HG03064 (cell line): ENCODE measurements at regions not wholly inside any gene's neighbourhood (a gene's known extent, or its start where the extent isn't known, plus 50 kb on each side); places are given as distances from the start of the nearest gene placed in this dataset.
"Not testable (repeated sequence)": the region's sequence is repeated elsewhere in the genome, so short reads cannot be mapped to it uniquely, and the experiment has no call there.

ENCODE experiments used
- ATAC-seq: cut with Tn5 transposase; IDR thresholded peaks from one replicate; pipeline ENCODE4 v1.9.1; 2021; ENCODE audit warnings: low read depth; ENCODE audit not compliant: unreplicated experiment

DNA sequence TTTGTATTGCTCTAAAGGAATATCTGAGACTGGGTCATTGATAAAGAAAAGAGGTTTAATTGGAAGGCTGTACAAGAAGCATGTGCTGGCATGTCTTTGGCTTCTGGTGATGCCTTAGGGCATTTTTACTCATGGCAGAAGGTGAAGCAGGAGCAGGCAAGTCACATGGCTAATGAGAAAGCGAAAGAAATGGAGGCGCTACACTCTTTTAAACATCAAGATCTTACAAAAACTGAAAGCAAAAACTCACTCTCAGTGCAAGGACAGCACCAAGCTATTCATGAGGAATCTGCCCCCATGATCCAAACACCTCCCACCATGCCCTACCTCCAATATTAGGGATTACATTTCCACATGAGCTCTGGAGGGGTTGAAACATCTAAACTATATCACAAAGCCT is 1458.8 kb upstream of the ACO1 start:
- no peak for ATAC-seq

DNA sequence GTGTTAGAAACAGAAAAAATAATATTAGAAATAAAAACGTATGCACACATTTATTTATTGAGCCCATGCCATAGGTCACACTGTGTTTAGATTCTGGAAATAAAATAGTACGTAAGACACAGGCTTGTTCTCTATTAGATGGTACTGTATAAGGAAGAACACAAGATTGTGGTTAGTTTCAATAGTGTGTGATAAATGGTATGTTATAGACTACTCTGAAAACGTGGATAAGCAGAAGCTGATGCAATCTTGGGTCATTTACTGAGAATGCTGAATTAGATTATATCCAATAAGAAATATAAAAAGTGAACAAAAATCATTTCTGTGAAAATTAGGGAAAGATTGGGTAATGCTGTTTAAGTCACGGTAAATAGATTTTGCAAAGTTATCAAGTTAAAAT is 1456.4 kb upstream of the ACO1 start:
- ATAC-seq, result no peak

DNA sequence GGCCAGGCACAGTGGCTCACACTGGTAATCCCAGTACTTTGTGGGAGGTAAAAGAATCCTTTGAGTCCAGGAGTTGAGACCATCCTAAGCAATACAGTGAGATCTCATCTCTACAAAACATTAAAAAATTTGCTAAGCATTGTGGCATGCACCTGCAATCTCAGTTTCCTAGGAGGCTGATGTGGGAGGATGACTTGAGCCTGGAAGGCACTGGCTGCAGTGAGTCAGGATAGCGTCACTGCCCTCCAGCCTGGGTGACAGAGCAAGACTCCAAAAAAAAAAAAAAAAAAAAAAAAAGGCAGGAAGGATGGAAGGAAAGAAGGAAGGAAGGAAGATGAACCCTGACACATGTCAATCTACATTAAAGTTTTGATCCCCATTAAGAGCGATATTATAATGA is 1452.2 kb upstream of the ACO1 start:
- no peak for ATAC-seq

DNA sequence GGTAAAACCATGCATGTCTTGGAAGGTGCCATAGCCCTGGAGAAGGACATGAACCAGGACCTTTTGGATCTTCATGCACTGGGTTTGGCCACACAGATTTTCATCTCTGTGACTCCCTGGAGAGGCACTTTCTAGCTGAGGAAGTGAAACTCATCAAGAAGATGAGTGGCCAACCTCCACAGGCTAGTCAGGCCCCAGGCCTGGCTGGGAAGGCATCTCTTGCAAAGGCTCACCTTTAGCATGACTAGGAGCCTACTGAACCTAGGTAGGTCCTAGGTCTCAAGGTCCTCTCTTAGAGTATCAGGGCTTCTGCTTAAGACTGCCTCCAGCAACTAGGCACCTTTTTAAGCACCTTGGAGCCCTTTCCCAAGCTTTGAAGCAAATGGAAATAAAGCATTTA is 1448.7 kb upstream of the ACO1 start:
- no peak for ATAC-seq

DNA sequence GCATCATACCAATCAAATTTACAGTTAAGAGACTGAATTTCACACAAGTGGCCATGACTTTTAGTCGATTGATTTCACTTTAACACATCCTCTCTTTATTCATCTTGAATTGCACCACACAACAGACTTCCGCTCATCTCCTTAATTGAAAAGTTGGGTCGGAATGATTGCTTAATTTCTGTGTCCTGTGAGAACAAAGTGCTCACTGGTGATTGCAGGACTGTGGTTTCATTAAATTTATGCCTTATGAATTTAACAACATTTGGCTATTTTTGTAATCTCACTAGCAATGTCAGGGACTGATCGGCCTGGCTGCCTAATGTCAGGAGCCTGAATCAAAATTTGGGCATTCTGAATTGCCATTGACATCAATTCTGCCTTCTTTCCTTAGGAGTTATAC is 1447.3 kb upstream of the ACO1 start:
- ATAC-seq, result no peak

DNA sequence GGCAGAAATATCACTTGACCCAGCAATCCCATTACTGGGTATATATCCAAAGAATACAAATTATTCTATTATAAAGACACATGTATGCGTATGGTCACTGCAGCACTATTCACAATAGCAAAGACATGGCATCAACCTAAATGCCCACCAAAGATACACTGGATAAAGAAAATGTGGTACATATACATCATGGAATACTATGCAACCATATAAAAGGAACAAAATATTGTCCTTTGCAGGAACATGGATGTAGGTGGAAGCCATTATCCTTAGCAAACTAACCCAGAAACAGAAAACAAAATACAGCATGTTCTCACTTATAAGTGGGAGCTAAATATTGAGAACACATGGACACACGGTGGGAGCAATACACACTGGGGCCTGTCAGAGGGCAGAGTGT is 1441.6 kb upstream of the ACO1 start:
- not testable (repeated sequence) for ATAC-seq

DNA sequence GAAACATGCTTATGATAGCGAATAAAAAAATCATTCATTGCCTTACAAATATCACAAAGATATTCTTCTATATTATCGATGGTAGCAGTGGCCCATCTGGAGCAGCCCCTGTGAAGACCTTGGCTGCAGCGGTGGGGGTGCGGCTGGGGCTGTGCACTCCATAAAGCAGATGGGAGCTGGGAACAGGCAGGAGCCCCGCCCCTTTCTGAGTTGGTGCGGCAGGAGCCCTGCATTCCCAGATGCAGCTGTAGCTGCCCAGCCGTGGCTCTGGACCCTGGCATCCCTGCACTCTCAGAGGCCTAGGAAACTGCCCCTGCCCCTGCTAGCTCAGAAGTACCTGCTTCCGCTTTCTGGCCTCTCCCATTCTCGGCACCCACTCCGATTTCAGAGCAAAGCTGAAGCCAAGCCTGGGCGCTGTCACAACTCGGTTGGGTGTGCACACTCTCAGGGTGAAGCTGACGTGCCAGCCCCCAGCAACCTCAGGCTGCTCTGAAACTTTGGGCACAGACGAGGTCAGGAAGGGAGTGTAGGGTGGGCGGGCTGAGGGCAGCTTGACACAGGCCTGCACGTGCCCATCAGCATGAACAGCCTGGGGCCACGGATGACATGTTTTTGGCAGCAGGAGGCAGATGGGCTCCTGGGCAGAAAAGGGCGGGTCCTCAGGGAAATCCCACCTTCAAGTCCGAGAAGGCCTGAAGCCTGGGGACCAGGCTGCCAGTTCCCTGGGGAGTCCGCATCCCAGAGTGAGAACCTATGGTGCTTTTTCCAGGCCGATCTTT is 1440.8 kb upstream of the ACO1 start:
- ATAC-seq, result no peak

DNA sequence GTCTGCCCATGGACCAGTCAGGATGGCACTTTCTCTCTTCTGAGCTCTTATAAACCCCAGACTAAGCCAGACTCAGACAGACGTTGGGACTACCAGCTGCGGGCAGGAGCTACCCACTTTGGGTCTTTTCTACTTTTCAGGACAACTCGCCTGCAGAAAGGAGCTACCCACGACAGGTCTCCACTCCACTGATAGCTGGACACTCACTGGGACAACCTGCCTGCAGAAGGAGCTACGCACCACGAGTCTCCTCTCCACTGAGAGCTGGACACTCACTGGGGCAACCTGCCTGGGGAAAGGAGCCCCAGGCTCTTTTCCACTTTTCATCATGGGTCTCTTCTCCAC is 1440.2 kb upstream of the ACO1 start:
- ATAC-seq, result no peak

DNA sequence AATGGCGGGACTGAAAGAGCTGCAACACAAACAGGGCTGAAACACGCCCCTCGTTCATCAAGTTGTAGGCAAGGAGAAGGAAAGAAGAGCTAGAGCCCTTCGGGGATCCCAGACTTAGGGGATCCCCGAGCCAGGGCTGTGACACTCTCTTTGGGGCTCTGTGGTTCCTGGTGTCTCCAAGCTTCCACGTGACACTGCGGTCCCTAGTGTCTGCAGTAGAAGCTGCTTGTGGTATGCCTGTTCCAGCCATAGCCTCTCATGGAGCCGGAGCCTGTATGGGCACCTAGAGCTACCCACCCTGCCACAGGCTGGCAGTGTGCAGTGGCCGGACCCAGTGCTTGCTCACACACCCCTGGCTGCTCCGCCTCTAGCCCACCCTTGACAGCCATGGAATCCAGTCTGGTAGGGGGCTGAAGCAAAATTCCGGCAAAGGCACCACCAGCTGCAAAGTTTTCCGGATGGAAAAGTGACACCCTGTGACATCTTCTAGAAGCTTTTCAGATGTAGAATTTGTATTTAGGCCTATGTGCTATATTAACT is 1439.6 kb upstream of the ACO1 start:
- no peak for ATAC-seq

DNA sequence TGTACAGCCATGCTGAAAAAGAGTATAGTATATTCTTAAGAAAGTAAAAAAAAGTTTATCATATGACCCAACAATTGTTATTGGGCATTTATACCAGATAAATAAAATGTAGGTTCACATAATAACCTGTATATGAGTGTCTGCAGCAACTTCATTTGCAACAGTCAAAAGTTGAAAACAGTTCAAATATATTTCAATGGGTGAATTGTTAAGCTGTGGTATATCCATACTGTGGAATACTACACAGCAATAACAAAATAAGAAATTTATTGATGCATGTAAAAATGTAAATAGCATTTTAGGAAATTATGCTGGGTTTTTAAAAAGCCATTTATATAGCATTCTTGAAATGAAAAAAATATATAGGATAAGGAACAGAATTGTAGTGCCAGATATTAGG is 1420.1 kb upstream of the ACO1 start:
- ATAC-seq, result no peak

DNA sequence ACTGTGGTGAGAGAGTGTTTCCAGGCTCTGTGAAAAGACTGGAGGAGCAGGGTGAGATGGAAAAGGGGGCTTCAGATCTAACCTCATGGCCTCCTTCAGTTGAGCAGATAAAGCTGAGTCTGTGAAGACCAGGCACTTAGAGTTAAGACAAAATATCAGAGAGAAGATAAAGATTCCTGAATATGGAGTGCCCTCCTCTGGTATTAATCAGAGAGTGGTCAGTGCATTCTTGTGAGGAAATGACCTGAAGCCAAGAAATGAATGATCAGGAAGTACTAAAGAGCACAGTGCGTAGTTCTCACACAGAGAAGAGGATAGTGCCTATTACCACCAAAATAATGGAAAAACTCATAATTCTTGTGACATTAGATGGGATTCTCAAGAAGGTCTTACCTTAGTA is 1417.0 kb upstream of the ACO1 start:
- ATAC-seq, result no peak

DNA sequence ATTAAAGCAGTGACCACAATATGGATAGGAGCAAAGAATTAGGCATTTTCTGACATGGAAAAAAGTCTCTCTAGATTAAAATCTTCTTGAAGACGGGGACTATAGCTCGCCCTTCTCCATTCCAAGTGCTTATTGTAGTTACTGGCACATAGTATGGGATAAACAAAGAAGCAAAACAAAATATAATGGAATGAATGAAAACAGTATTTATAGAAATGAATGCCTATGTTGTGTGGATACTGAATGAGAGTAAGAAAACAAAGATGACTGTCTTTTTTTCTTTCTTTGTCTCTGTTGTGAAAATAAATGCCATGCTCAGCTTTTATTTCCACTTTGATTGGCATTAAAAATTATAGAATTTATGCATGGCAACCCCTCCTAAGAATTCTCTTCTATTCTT is 1414.3 kb upstream of the ACO1 start:
- no peak for ATAC-seq

DNA sequence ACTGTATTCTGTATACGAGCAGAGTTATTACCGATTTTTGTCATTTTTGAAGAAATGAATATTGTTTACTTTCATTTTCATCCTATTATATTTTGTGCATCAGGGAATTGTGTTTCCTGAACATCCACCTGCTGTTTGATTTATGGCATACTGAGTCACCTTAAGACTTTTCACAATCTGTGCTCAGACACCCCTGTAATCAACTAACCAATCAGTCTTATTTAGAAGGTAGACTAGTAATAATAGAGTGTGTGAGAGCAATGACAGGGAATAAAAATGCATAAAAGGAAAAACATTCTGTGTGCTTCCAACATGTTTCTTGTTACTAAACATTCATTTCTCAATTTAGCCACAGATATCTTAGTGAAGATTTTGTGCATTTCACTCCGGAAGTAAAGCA is 1413.6 kb upstream of the ACO1 start:
- ATAC-seq, result no peak

DNA sequence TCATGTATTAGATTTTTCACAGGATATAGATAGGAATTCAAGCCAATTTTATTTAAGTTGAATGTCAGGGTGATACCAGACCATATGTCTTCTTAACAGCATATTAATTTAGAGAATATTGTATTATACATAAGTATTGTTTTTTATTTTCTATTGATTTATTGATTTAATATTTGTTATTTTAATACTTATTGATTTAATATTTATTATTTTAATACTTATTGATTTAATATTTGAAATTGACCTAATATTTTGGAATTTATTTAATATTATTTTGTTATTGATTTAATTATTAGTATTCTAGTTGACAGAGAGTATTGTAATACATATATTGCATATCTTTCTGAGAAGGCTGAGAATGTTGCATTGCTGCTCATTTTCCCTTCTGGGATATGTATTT is 1411.8 kb upstream of the ACO1 start:
- ATAC-seq, result no peak

DNA sequence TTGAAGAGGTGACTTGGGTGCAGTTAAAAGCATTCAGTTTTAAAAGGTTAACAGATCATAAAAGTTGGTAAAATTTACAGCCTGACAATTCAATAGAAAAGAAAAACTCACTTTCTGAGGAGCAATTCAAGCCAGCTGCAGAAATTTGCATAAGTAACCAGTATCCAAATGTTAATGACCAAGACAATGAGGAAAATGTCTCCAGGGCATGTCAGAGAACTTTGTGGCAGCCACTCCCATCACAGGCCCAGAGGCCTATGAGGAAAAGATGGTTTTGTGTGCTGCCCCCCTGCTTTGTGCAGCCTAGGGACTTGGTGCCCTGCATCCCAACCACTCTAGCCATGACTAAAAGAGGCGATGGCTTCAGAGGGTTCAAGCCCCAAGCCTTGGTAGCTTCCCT is 1406.5 kb upstream of the ACO1 start:
- no peak for ATAC-seq

DNA sequence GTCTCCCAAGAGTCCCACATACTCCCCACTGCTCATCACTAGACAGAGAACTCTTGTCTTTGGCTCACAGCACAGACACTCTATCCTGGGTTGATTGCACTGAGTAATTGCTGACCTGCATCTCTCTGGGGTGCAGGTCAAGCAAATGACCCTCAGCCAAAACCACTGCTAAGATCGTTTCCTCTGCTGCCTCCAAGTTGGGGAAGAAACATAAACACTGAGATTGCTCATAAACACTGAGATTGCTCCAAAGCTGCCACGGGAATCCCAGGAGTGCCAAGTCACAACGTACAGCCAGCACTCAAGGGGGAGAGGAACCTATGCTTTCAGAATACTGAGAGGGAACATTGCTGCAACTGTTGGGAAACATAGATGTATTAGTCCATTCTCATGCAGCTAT is 1402.1 kb upstream of the ACO1 start:
- no peak for ATAC-seq

DNA sequence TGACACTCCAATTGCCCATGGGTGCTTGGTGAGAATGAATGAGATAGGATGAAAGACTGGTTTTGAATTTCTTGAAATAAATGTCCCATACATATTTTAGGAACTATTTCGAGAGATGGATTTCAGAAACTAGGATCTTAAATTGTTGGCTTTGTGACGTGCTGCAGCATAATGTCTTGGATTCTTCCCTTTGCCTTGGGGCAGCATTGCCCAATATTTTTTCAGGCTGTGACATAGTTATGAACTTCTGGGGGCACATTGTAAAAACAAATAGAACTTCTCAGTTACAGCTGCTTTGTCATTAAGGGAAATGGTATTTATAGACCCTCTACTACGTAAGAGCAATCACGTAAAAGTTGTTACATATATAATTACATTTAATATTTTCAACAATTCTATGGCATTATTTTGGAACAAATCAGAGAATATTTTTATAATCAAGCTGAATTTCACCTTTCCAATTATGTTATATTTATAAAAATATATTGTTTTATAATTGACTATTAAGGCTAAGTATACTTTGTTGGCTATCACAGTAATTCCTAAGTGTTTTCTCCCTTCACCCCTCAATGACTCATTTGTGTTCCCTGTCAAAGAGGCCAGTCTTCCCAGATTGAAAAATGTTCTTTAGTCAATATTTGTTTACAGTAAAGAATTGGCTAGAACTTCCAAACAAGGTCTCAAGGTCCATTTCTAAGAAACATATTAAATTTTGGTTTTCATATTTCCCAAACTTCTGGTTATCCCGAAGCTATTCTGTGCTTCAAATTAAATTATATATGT is 1388.3 kb upstream of the ACO1 start:
- ATAC-seq, result no peak

DNA sequence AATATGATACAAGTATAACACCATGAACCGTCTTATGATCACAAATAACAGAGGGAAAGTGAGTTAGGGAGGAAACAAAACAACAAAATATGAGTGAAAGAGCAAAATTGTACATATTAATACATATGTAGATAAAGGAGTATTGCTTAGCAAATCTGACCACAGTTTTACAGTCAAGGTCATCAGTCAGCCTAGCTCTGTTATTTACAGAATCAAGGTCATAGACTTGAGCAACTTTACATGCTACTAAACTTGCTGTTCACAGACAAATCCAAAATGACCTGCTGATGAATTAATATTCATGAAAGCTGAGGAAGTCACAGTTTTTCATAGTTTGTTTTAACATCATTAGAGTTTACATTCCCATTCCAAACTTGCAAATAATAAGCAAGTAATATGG is 1387.7 kb upstream of the ACO1 start:
- ATAC-seq, result no peak

DNA sequence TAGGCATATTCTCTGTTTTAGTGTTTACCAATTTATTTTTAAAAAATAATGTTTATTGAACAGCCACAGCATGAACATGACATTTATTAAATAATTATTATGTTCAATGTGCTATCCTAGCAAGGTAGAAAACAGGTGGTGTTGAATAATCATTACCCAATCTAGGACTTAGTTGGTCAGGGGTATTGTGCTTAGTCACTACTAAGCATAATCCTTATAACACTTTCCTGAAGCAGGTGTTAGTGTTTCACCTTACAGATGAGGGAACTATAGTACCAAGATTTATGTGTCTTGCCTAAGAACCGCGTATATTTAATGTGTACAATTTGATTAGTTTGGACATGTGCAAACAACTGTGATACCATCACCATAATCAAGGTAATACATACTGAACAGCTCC is 1387.2 kb upstream of the ACO1 start:
- ATAC-seq, result no peak

DNA sequence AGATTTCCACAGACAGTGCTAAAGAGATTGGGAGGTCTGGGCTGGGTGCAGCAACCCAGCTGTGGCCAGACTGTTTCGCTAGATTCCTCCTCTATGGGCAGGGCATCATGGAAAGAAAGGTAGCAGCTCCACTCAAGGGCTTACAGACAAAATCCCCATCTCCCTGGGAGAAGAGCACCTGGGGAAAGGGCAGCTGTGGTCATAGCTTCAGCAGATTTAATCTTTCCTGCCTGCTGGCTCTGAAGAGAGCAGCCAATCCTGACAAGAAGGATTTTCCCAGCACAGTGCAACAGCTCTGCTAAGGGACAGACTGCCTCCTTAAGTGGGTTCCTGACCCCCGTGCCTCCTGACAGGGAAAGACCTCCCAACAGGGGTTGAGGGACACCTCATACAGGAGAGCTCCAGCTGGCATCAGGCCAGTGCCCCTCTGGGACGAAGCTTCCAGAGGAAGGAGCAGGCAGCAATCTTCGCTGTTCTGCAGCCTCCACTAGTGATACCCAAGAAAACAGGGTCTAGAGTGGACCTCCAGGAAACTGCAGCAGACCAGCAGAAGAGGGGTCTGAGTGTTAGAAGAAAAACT is 1379.3 kb upstream of the ACO1 start:
- no peak for ATAC-seq

DNA sequence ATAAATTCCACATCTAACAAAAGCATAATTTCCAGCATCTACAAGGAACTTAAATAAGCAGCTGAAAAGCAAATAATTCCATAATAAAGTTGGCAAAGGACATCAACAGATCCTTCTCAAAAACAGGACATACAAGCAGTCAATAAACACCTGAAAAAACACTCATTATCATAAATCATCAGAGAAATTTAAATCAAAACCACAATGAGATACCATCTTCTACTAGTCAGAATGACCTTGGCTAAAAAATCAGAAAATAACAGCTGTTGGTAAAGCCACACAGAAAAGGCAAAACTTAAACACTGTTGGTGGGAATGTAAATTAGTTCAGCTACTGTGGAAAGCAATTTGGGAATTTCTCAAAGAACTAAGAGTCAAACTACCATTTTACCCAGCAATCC is 1371.1 kb upstream of the ACO1 start:
- no peak for ATAC-seq

DNA sequence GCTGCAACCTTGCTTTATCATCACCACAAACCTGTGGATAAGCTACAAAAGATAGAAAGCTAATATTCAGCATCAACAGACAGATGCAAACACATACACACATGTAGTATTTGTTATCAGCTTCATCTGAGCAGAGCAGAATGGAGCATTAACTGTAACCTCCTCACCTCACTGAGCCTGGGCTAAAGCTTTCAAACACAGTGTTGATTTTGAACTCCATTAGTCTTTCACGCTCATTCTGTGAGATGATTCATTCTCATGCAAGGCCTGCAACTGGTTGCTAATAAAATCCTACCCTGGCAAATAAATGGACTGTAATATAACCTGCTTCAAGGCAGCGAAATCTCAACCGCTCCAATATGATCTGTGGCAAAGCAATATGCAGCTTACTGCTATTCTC is 1360.6 kb upstream of the ACO1 start:
- no peak for ATAC-seq
